CD14-positive monocyte (primary cell): ENCODE measurements at regions not wholly inside any gene's neighbourhood (a gene's known extent, or its start where the extent isn't known, plus 50 kb on each side); places are given as distances from the start of the nearest gene placed in this dataset. TPM values are rescaled to one million over a fixed set of nuclear protein-coding genes. Genes with fewer than 3 reads are reported as not detected.

Source experiments
- small RNA-seq: library from RNA; depleted of rRNA; stranded (forward); fragments of <200 nt; gene quantifications from one replicate; pipeline ENCODE3, GENCODE V24; 2012; ENCODE audit warnings: low read depth; ENCODE audit not compliant: insufficient read length

Small RNA genes in the stretch of these regions (small RNA-seq; reads per million reads assigned to genes)
- not detected for gene AC139085.1
